NCI-H1694 (cell line): ENCODE measurements at regions not wholly inside any gene's neighbourhood (a gene's known extent, or its start where the extent isn't known, plus 50 kb on each side); places are given as distances from the start of the nearest gene placed in this dataset.
"Not testable (repeated sequence)": the region's sequence is repeated elsewhere in the genome, so short reads cannot be mapped to it uniquely, and the experiment has no call there.

Experiments used
- DNase-seq: peaks from one replicate; lab custom pipeline; 2025; lab: John Stamatoyannopoulos, UW

DNA sequence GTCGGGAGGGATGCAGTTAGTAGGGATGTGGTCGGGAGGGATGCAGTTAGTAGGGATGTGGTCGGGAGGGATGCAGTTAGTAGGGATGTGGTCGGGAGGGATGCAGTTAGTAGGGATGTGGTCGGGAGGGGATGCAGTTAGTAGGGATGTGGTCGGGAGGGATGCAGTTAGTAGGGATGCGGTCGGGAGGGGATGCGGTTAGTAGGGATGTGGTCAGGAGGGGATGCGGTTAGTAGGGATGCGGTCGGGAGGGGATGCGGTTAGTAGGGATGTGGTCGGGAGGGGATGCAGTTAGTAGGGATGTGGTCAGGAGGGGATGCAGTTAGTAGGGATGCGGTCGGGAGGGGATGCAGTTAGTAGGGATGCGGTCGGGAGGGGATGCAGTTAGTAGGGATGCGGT is 96.2 kb downstream of the BDH1 start:
- DNase-seq: not testable (repeated sequence)

DNA sequence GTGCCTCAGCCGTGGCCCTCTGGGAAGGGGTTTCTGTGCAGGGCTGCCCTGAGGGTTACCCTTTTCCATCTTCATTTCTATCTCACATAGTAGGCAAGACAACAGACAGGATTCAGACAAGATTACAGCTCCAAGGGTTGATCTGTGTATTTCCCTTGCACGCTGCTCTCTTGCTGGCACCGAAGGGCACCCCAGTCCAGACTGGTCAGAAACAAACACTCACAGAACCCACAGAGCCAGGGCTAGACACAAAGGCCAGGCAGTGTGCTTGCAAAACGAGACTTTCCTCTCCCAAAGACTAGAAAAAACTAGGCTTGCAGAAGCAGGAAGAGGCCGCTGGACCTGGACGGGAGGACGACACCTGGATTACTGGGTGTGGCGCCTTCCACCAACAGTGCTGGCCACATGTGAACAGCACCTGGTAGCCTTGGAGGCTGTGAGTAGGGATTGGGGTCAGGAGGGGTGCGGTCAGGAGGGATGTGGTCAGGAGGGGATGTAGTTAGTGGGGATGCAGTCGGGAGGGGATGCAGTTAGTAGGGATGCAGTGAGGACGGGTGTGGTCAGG is 96.8 kb downstream of the BDH1 start:
- no peak for DNase-seq

GRCh38 chr3:197458179-197458707 is 97.5 kb downstream of the BDH1 start:
- DNase-seq: no peak

DNA sequence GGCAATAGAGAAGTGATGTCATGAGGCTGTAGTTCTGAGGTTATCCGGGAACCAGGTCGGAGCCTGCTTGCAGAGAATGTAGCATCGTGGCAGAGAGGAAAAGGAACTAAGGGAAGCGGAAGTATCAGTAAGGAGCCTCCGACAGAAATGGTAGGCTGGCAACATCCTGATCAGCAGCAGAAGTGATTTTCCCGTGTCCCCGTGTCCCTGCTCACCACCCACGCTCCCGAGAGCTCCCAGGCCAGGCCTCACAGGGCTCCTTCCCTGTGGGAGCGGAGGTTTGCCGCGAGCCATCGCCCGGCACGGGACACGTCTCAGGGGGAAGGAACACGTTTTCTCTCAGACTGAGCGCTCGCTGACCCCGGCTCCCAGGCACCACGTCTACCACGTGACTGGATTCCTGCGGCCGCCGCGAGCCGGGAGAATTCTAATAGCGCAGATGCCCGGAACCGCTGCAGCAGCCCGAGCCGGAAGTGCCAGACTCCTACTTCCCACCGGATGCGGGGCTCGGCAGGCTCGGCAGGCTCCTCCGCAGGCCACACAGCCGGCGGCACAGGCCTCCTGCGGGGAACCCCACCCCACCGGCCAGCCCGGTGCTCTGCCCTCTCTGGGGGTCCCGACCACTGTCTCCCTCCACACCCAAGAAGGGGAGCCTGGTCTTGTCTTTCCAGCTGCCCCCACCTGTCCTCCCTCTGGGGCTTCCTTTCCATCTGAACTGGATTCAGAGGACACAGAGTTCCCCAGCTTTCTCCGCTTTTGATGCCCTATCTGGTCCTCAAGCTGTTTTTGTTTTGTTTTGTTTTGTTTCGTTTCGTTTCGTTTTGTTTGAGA is 99.3 kb downstream of the BDH1 start:
- DNase-seq: no peak

DNA sequence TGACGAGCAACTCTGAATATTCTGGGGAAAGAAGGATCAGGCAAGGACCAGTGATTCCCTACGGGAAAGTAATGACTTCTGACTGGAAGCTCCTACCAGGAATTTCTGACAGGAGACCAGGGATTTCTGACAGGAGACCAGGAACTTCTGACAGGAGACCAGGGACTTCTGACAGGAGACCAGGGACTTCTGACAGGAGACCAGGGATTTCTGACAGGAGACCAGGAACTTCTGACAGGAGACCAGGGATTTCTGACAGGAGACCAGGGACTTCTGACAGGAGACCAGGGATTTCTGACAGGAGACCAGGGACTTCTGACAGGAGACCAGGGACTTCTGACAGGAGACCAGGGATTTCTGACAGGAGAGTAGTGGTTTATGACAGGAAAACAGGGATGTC is 100.9 kb downstream of the BDH1 start:
- DNase-seq: not testable (repeated sequence)

GRCh38 chr3:197454014-197454413 is 101.8 kb downstream of the BDH1 start:
- DNase-seq: no peak

GRCh38 chr3:197450810-197451209 is 105.0 kb downstream of the BDH1 start:
- no peak for DNase-seq

- DNase-seq: no peak
Measured at GRCh38 chr3:197450308-197450707, 105.5 kb downstream of the BDH1 start.

DNA sequence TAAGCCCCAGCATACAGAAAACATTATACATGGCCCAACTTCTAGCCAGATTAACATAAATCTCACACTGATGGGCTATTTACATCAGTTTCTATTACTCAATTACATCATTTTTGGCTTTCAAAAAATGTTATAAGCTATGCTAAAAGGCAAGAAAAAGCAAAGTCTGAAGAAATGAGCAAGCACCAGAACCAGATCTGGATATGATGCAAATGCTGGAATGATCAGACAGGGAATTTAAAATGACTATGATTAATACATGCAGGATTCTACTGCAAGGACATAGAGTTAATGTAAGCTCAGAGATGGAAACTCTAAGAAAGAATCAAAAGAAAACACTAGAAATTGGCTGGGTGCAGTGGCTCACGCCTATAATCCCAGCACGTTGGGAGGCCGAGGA is 106.6 kb downstream of the BDH1 start:
- not testable (repeated sequence) for DNase-seq

DNA sequence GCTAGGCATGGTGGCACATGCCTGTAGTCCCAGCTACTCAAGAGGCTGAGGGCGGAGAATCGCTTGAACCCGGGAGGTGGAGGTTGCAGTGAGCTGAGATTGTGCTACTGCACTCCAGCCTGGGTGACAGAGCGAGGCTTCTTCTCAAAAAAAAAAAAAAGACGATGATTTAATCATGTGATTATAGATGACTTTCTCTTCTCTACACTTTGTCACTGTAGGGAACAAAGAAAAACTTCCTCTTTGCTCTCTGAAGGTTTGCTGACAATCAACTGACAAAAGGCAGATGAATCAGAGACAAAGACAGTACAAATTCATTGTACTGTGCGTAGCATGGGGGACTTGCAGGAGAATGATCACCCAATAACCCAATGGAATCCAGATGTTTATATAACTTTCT is 108.0 kb downstream of the BDH1 start:
- DNase-seq: not testable (repeated sequence)

DNA sequence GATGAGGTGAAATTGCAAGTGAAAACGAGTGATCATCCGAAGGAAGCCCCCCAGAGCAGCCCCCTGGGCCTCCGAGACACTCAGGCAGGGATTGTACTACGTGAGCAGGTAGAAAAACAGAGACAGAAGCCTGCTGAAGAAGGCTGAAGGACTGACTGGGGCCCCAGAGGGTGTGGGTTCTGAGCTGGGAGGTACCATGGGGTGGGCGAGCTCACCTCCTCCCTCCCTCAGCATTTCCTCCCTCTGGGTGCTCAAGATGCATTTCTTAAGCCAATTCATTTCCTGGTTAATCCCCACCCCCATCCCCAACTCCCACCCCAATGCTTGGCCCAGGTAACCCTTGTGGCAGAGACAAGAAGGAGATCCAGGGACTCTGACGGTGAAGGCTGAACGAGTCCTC is 108.7 kb downstream of the BDH1 start:
- no peak for DNase-seq

- DNase-seq: no peak
Measured at GRCh38 chr3:197446700-197447056, 109.1 kb downstream of the BDH1 start.

DNA sequence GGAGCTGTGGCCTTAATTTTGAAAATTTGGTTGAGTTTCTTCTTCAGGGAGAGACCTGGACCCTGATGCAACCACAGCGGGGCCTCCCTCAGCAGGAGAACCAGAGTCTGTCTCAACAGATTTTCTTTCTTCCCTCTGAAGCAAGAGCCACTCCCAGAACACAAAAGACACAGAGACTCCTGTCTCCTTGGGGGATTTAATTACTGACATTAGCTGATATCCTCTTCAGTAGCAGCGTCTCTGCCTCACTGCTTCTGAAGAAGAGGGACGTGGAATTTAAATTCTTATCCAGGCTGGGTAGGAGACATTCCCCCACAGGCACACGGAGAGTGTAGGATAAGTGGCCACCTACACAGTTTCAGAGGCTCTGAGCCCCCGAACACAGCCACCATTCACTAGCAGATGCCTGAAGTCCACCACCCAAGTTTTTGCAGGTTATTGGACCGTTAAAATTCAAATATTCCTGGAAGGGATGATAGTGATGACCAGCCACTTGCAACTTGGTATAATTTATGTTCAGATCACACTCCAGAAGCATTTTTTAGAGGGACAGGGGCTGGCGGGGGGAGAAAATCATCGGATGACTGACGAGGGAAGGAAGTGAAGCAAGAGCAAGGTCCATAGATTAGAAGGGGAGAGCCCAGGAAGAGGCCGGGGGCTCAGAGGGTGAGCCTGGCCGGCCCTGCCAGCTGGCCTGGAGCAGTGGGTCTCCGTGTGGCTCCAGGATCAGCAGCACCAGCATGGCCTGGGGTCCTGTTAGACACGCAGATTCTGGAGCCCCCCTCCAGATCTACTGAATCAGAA is 109.7 kb downstream of the BDH1 start:
- no peak for DNase-seq

- DNase-seq: no peak
Measured at GRCh38 chr3:197444793-197445379, 110.9 kb downstream of the BDH1 start.

DNA sequence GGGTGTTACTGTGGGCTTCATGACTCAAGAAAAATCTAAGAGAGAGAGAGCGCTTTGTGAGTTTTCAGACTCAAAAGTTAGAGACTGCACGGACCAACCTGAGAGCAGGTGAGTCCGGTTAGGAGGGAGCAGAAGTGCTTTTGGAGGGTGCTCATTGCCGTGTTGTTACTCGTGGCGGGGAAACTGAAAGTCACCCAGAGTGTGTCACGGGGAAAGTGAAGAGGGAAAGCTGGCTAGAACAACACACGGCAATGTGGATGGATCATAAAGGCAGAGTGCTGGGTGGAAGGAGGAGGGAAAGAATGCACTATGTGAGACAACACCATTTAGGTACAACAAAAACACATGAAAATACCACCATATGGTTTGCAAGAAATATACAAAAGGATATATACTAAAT is 112.3 kb downstream of the BDH1 start:
- no peak for DNase-seq

DNA sequence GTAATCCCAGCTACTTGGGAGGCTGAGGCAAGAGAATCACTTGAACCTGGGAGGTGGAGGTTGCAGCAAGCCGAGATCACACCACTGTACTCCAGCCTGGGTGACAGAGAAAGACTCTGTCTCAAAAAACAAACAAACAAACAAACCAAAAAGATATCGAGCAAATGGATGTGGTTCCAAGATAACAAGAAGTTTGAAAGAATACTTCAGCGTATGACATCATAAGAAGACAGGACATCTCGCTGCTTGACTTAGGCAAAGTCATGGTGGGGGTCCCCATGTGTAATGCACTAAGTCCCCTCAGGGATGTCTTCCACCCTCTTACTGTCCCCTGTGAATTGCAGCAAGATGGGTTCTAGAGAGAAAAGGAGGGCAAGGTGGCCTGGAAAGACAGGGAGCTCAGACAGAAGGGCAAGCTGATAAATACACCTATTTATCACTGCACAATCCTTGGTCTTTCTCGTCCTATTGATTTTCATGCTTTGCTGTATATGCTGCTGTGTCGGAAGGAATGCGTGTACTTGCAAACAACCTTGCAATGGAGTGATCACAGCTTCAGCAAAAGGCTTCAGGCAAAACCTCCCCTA is 115.0 kb downstream of the BDH1 start:
- DNase-seq: no peak

- DNase-seq: no peak
Measured at GRCh38 chr3:197438906-197439305, 116.9 kb downstream of the BDH1 start.

- no peak for DNase-seq
Measured at GRCh38 chr3:197435426-197435825, 120.3 kb downstream of the BDH1 start.

DNA sequence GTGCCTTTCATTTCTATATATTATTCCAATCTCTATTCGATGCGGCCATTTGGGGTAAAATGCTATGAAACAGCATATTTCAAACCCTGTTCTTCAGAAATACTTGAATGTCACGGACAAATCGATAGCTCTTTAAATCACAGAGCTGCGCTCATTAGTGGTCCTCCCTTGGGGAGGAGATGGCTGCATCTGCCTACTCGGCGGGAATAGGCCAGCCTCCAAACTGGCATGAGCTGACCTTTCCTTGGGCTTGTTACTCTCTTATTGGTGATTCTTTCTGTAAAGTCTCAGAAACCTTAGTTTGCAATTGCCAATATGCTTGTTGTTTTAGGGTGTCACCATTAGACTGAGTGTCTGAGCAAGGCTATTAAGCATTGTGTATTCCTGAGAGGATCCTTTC is 120.9 kb downstream of the BDH1 start:
- DNase-seq: no peak

DNA sequence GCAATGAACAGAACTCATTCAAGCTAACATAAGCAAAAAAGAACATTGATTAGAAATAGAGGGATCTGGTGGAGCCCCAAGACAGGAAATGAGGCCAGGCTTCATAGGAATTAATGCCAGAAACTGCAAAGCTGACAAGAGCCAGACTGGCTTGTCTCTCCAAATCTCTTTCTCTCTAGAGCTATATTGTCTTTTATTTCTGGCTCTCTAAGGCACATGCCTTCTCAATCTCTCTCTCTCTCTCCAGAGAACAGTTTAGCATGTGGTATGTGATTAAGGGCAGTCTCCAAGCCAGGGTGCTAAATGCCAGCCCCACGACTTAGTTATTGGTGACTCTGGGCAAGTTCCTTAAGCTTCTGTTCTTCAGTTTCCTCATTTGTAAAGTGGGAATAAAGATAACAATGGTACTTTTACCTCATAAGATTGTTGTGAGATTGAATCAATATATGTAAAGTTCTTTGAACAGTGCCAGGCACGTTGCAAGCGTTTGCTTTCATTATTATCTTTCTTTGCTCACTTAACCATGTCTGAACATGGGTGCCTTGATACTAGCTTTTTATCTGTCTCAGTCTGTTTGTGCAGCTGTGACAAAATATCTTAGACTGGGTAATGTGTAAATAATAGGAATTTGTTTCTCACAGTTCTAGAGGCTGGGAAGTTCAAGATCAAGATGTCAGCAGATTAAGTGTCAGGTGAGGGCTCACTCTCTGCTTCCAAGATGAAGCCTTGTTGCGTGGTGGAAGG is 123.2 kb downstream of the BDH1 start:
- DNase-seq: no peak

DNA sequence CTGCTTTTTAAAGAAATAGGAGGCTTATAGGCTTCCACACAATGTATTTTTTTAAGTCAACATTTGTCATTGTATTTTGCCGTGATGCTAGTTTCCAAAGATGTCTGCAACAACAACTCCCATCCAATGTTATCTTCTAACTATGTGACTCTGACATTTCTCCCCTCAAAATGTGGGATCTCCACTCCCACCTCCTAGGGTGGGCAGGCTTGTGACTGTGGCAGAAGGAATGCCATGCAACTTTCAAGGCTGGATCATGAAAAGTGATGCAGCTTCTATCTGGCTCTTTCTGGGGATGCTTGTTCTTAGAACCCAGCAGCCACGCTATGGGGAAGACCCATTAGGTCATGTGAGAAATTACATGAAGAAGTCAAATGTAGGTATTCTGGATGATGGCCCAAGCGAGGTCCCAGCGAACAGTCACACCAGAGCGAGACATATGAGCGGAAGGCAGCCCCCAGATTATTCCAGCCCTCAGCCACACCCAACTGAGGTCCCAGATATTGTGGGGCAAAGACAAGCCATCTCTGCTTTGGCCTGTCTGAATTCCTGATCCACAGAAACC is 124.3 kb downstream of the BDH1 start:
- DNase-seq: no peak
